H9 (cell line): ENCODE measurements at regions not wholly inside any gene's neighbourhood (a gene's known extent, or its start where the extent isn't known, plus 50 kb on each side); places are given as distances from the start of the nearest gene placed in this dataset.

ENCODE experiments used
- DNase-seq: peaks from one replicate; pipeline ENCODE4 v3.0.0-alpha.2; 2017
- H2AFZ ChIP-seq: one replicate; pipeline ENCODE4 v1.6.1; 2013; ENCODE audit warnings: mild to moderate bottlenecking, low read length, control low read depth, moderate library complexity
- H2AK5ac ChIP-seq: 2 replicates; pipeline ENCODE4 v1.6.1; 2013; ENCODE audit warnings: low read length, control low read depth, mixed read lengths; ENCODE audit not compliant: insufficient read length
- H2BK120ac ChIP-seq: one replicate; pipeline ENCODE4 v1.6.1; 2013; ENCODE audit warnings: low read depth, mild to moderate bottlenecking, low read length, control low read depth, inconsistent platforms; ENCODE audit not compliant: poor library complexity, severe bottlenecking
- H2BK12ac ChIP-seq: 2 replicates; pipeline ENCODE4 v1.6.1; 2013; ENCODE audit warnings: low read length, control low read depth, mixed read lengths, low read depth; ENCODE audit not compliant: insufficient read length
- H2BK15ac ChIP-seq: 2 replicates; pipeline ENCODE4 v1.6.1; 2013; ENCODE audit warnings: low read depth, low read length, control low read depth
- H2BK20ac ChIP-seq: one replicate; pipeline ENCODE4 v1.6.1; 2013; ENCODE audit warnings: low read depth, mild to moderate bottlenecking, low read length, control low read depth, inconsistent platforms; ENCODE audit not compliant: poor library complexity, severe bottlenecking
- H2BK5ac ChIP-seq: 2 replicates; pipeline ENCODE4 v1.6.1; 2013; ENCODE audit warnings: low read length, control low read depth, mixed read lengths; ENCODE audit not compliant: insufficient read length
- H3K14ac ChIP-seq: 2 replicates; pipeline ENCODE4 v1.6.1; 2013; ENCODE audit warnings: low read length, control low read depth; ENCODE audit not compliant: insufficient read depth
- H3K18ac ChIP-seq: 2 replicates; pipeline ENCODE4 v1.6.1; 2013; ENCODE audit warnings: low read depth, mild to moderate bottlenecking, mixed read lengths, low read length, control low read depth; ENCODE audit not compliant: insufficient read length
- H3K23ac ChIP-seq: 2 replicates; pipeline ENCODE4 v1.6.1; 2013; ENCODE audit warnings: low read length, control low read depth, mixed read lengths, low read depth; ENCODE audit not compliant: insufficient read length
- H3K23me2 ChIP-seq: 2 replicates; pipeline ENCODE4 v1.6.1; 2013; ENCODE audit warnings: low read depth, mild to moderate bottlenecking, mixed read lengths, low read length, control low read depth; ENCODE audit not compliant: insufficient read length, poor library complexity, severe bottlenecking
- H3K27ac ChIP-seq: 2 replicates; pipeline ENCODE4 v1.5.1; 2013; ENCODE audit warnings: low read length, control low read depth, mixed read lengths, low read depth; ENCODE audit not compliant: insufficient read length
- H3K27me3 ChIP-seq: 2 replicates; pipeline ENCODE4 v1.6.1; 2013; ENCODE audit warnings: low read length, control low read depth, inconsistent platforms; ENCODE audit not compliant: insufficient read depth
- H3K4ac ChIP-seq: 2 replicates; pipeline ENCODE4 v1.6.1; 2013; ENCODE audit warnings: low read depth, mild to moderate bottlenecking, control low read depth, inconsistent platforms, low read length, moderate library complexity
- H3K4me1 ChIP-seq: 2 replicates; pipeline ENCODE4 v1.6.1; 2013; ENCODE audit warnings: low read length, control low read depth, inconsistent platforms; ENCODE audit not compliant: insufficient read depth
- H3K4me2 ChIP-seq: 2 replicates; pipeline ENCODE4 v1.6.1; 2013; ENCODE audit warnings: low read length, control low read depth, mixed read lengths; ENCODE audit not compliant: insufficient read length, insufficient read depth
- H3K56ac ChIP-seq: 2 replicates; pipeline ENCODE4 v1.6.1; 2013; ENCODE audit warnings: low read depth, mild to moderate bottlenecking, mixed read lengths, low read length, control low read depth; ENCODE audit not compliant: insufficient read length
- H3K79me1 ChIP-seq: 2 replicates; pipeline ENCODE4 v1.6.1; 2013; ENCODE audit warnings: low read depth, mild to moderate bottlenecking, moderate library complexity, low read length, control low read depth, inconsistent platforms; ENCODE audit not compliant: insufficient read depth, poor library complexity, severe bottlenecking
- H3K79me2 ChIP-seq: 2 replicates; pipeline ENCODE4 v1.6.1; 2013; ENCODE audit warnings: low read length, control low read depth, inconsistent platforms; ENCODE audit not compliant: insufficient read depth
- H3K9ac ChIP-seq: 2 replicates; pipeline ENCODE4 v1.6.1; 2013; ENCODE audit warnings: low read length, control low read depth, mixed read lengths; ENCODE audit not compliant: insufficient read length; ENCODE audit errors: extremely low read depth
- H3K9me3 ChIP-seq: one replicate; pipeline ENCODE4 v1.6.1; 2013; ENCODE audit warnings: low read depth, low read length, inconsistent platforms; ENCODE audit not compliant: control insufficient read depth
- H3T11ph ChIP-seq: one replicate; pipeline ENCODE4 v1.6.1; 2013; ENCODE audit warnings: mild to moderate bottlenecking, low read length, control low read depth, inconsistent platforms
- H4K20me1 ChIP-seq: one replicate; pipeline ENCODE4 v1.6.1; 2013; ENCODE audit not compliant: control insufficient read depth, insufficient read length, insufficient read depth
- H4K5ac ChIP-seq: 2 replicates; pipeline ENCODE4 v1.6.1; 2013; ENCODE audit warnings: low read depth, mild to moderate bottlenecking, mixed read lengths, low read length, control low read depth; ENCODE audit not compliant: insufficient read length
- H4K8ac ChIP-seq: replicated peaks from 2 replicates; pipeline ENCODE4 v1.6.1; 2013; ENCODE audit warnings: low read length, control low read depth, mixed read lengths, low read depth; ENCODE audit not compliant: insufficient read length
- H4K91ac ChIP-seq: 2 replicates; pipeline ENCODE4 v1.6.1; 2013; ENCODE audit warnings: low read depth, mild to moderate bottlenecking, moderate library complexity, mixed read lengths, low read length, control low read depth; ENCODE audit not compliant: insufficient read length
- H3K27ac Mint-ChIP-seq, 3 experiments: 2 replicates in 2 of 3; 3 replicates in 1 of 3; pipeline ENCODE4 v1.8.0; 2020 to 2021; ENCODE audit warnings: mixed read lengths in 3 of 3, mild to moderate bottlenecking in 1 of 3, moderate library complexity in 1 of 3
- H3K27me3 Mint-ChIP-seq: 2 replicates; pipeline ENCODE4 v1.8.0; 2021; ENCODE audit warnings: low read depth, mild to moderate bottlenecking, moderate library complexity, mixed read lengths
- H3K36me3 Mint-ChIP-seq, 3 experiments: 2 replicates in 2 of 3; 3 replicates in 1 of 3; pipeline ENCODE4 v1.8.0; 2020 to 2021; ENCODE audit warnings: low read depth in 3 of 3, mixed read lengths in 3 of 3; ENCODE audit not compliant: insufficient read depth in 1 of 3
- H3K4me1 Mint-ChIP-seq, 2 experiments: 2 replicates each; pipeline ENCODE4 v1.8.0; 2020; ENCODE audit warnings: mixed read lengths in 2 of 2
- H3K4me3 Mint-ChIP-seq, 2 experiments: 2 replicates in 1 of 2; 3 replicates in 1 of 2; pipeline ENCODE4 v1.8.0; 2020 to 2021; ENCODE audit warnings: mild to moderate bottlenecking in 2 of 2, mixed read lengths in 2 of 2, moderate library complexity in 1 of 2
- H3K9me3 Mint-ChIP-seq, 2 experiments: 2 replicates in 1 of 2; 3 replicates in 1 of 2; pipeline ENCODE4 v1.8.0; 2020; ENCODE audit warnings: mild to moderate bottlenecking in 2 of 2, mixed read lengths in 2 of 2, moderate library complexity in 1 of 2
- TF ChIP-seq, protein P1 (sequence below): fragments of 200-600 bp; sonication (generic); conservative IDR thresholded peaks from 3 replicates; pipeline ENCODE4 v1.8.0; 2021; ENCODE audit warnings: antibody characterized with exemption, mild to moderate bottlenecking

DNA sequence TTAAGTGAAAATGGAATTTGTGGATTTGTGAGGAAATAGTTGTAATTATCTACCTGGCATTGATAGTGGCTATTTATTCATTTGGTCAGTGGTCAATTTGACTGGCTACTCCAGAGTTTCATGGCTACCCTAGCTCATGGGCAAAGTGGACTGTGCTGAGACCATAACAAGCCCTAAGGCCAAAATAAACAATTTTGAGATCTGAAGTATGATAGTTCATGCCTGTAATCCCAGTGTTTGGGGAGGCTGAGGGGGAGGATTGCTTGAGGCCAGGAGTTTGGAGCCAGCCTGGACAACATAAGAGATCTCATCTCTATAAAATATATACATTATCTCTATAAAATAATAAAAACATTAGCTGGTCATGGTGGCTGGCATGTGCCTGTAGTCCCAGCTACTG lies 311.7 kb downstream of the HIVEP2 start:
- H2AFZ ChIP-seq = no peak overlapping the region
- peak overlapping the region in 1 of 3 experiments; percentile 68; a peak in 1 of 7 replicates for H3K27ac Mint-ChIP-seq
- no peaks in the 10 kb centered on the region for H4K20me1 ChIP-seq
- H3K4me3 Mint-ChIP-seq = no peak overlapping the region
- H3K23ac ChIP-seq = no peak overlapping the region
- no peak overlapping the region for H3K4ac ChIP-seq
- no peak overlapping the region for H3K9ac ChIP-seq
- no peak overlapping the region for H2BK12ac ChIP-seq
- no peak overlapping the region for H3K14ac ChIP-seq
- H2BK120ac ChIP-seq = no peak overlapping the region
- no peaks in the 10 kb centered on the region for H3K79me2 ChIP-seq
- DNase-seq = no peak
- H3K4me2 ChIP-seq = no peak overlapping the region
- no peak overlapping the region for H4K91ac ChIP-seq
- H3K9me3 Mint-ChIP-seq = no peaks in the 10 kb centered on the region
- H3K27ac ChIP-seq = no peak overlapping the region
- H2BK15ac ChIP-seq = no peak overlapping the region
- H4K5ac ChIP-seq = no peak overlapping the region
- no peaks in the 10 kb centered on the region; the same call in 1 of the 2 replicates for H3K4me1 ChIP-seq
- H3K79me1 ChIP-seq = no peaks in the 10 kb centered on the region
- no peaks in the 10 kb centered on the region for H3K36me3 Mint-ChIP-seq
- H2BK20ac ChIP-seq = no peak overlapping the region
- peaks cover 0 to 3% of the 10 kb centered on the region in 2 experiments; a peak in 1 of 4 replicates for H3K4me1 Mint-ChIP-seq
- no peaks in the 10 kb centered on the region for H3K27me3 Mint-ChIP-seq
- no peak overlapping the region for H3K56ac ChIP-seq
- H2BK5ac ChIP-seq = no peak overlapping the region
- no peaks in the 10 kb centered on the region for H3K23me2 ChIP-seq
- no peak overlapping the region for H2AK5ac ChIP-seq
- no peak overlapping the region for H4K8ac ChIP-seq
- H3K9me3 ChIP-seq = no peaks in the 10 kb centered on the region
- H3T11ph ChIP-seq = no peak overlapping the region
- no peaks in the 10 kb centered on the region for H3K27me3 ChIP-seq
- H3K18ac ChIP-seq = no peak overlapping the region
- TF ChIP-seq, protein P1, sequence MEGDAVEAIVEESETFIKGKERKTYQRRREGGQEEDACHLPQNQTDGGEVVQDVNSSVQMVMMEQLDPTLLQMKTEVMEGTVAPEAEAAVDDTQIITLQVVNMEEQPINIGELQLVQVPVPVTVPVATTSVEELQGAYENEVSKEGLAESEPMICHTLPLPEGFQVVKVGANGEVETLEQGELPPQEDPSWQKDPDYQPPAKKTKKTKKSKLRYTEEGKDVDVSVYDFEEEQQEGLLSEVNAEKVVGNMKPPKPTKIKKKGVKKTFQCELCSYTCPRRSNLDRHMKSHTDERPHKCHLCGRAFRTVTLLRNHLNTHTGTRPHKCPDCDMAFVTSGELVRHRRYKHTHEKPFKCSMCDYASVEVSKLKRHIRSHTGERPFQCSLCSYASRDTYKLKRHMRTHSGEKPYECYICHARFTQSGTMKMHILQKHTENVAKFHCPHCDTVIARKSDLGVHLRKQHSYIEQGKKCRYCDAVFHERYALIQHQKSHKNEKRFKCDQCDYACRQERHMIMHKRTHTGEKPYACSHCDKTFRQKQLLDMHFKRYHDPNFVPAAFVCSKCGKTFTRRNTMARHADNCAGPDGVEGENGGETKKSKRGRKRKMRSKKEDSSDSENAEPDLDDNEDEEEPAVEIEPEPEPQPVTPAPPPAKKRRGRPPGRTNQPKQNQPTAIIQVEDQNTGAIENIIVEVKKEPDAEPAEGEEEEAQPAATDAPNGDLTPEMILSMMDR = no peak
